Head of caudate nucleus (tissue), 42 donors: ENCODE measurements at regions not wholly inside any gene's neighbourhood (a gene's known extent, or its start where the extent isn't known, plus 50 kb on each side); places are given as distances from the start of the nearest gene placed in this dataset.
"Not testable (repeated sequence)": the region's sequence is repeated elsewhere in the genome, so short reads cannot be mapped to it uniquely, and the experiment has no call there.

Experiments
- DNase-seq, 42 donors: peaks; one replicate each; pipeline versions ENCODE4 v3.0.0 to v3.0.0-alpha.2; 2020 to 2021; ENCODE audit warnings: mixed read lengths in 7 of 42
- intact Hi-C: fragments of 100-400 bp; cut with DNase I; formaldehyde crosslinking; loops from one replicate; pipeline ENCODE4 v1.15.0; 2022

GRCh38 chr11:10993640-10994039 is 135.8 kb upstream of the ZBED5 start:
- intact Hi-C loops: no loop called here

GRCh38 chr11:10993186-10993585 is 135.3 kb upstream of the ZBED5 start:
- intact Hi-C loops: no loop called here
- DNase-seq: no peak

More at GRCh38 chr11:10993640-10994039, 135.8 kb upstream of the ZBED5 start:
- DNase-seq: no peak

- intact Hi-C loops: no loop called here
- no peak for DNase-seq
These were observed 133.5 kb upstream of the ZBED5 start for GRCh38 chr11:10991393-10991792.

GRCh38 chr11:10990637-10991193 is 132.9 kb upstream of the ZBED5 start:
- intact Hi-C loops: no loop called here
- DNase-seq: no peak

GRCh38 chr11:10990160-10990559 is 132.3 kb upstream of the ZBED5 start:
- DNase-seq: no peak
- intact Hi-C loops: no loop called here

GRCh38 chr11:10986006-10986405 is 128.2 kb upstream of the ZBED5 start:
- DNase-seq: no peak
- intact Hi-C loops: no loop called here

GRCh38 chr11:10984742-10985141 is 126.9 kb upstream of the ZBED5 start:
- intact Hi-C loops: no loop called here
- DNase-seq: no peak

- intact Hi-C loops: no loop called here
- no peak for DNase-seq
These were observed 126.4 kb upstream of the ZBED5 start for GRCh38 chr11:10984250-10984649.

GRCh38 chr11:10982704-10983510 is 125.1 kb upstream of the ZBED5 start:
- no peak for DNase-seq
- intact Hi-C loops: no loop called here

GRCh38 chr11:10979529-10979928 is 121.7 kb upstream of the ZBED5 start:
- intact Hi-C loops: no loop called here
- DNase-seq: no peak

GRCh38 chr11:10978198-10978597 is 120.3 kb upstream of the ZBED5 start:
- intact Hi-C loops: no loop called here

GRCh38 chr11:10975287-10975721 is 117.5 kb upstream of the ZBED5 start:
- intact Hi-C loops: no loop called here
- DNase-seq: peak in 10 of 42 donors; percentile 3 to 61 (median 15)

More at GRCh38 chr11:10978198-10978597, 120.3 kb upstream of the ZBED5 start:
- DNase-seq: no peak

- peak in 1 of 42 donors; percentile 4 for DNase-seq
- intact Hi-C loops: no loop called here
These were observed 115.6 kb upstream of the ZBED5 start for GRCh38 chr11:10973416-10973815.

GRCh38 chr11:10970926-10971325 is 113.1 kb upstream of the ZBED5 start:
- intact Hi-C loops: no loop called here
- no peak for DNase-seq

- intact Hi-C loops: no loop called here
These were observed 111.5 kb upstream of the ZBED5 start for GRCh38 chr11:10969387-10969786.

GRCh38 chr11:10956884-10957283 is 99.0 kb upstream of the ZBED5 start:
- intact Hi-C loops, DNase-seq: not testable (repeated sequence)

More at GRCh38 chr11:10969387-10969786, 111.5 kb upstream of the ZBED5 start:
- DNase-seq: no peak

- no peak for DNase-seq
- intact Hi-C loops: no loop called here
These were observed 97.8 kb upstream of the ZBED5 start for GRCh38 chr11:10955616-10956015.

GRCh38 chr11:10954184-10954583 is 96.3 kb upstream of the ZBED5 start:
- intact Hi-C loops: no loop called here

GRCh38 chr11:10952872-10953271 is 95.0 kb upstream of the ZBED5 start:
- intact Hi-C loops: no loop called here
- DNase-seq: no peak

More at GRCh38 chr11:10954184-10954583, 96.3 kb upstream of the ZBED5 start:
- no peak for DNase-seq

- intact Hi-C loops, DNase-seq: not testable (repeated sequence)
These were observed 90.1 kb upstream of the ZBED5 start for GRCh38 chr11:10947935-10948334.

GRCh38 chr11:10946072-10946471 is 88.2 kb upstream of the ZBED5 start:
- intact Hi-C loops: no loop called here
- DNase-seq: no peak
